IMR-90 (cell line): ENCODE measurements at regions not wholly inside any gene's neighbourhood (a gene's known extent, or its start where the extent isn't known, plus 50 kb on each side); places are given as distances from the start of the nearest gene placed in this dataset.

Experiments
- ATAC-seq: fragments of 200-7000 bp; cut with Tn5 transposase; 2 replicates; pipeline ENCODE4 v1.9.1; 2020; ENCODE audit warnings: low read depth, mild to moderate bottlenecking, moderate library complexity
- BruUV-seq: library from RNA; stranded (reverse); fragments of 400-500 nt; replicated peaks from 2 replicates; lab custom pipeline; 2021; lab: Mats Ljungman, UMichigan
- CTCF ChIA-PET: fragments of 300-600 bp; formaldehyde crosslinking; extraction: SDS; loops from one replicate; lab custom pipeline; 2021; ENCODE audit warnings: antibody characterized with exemption; lab: Yijun Ruan, JAX
- POLR2A ChIA-PET: fragments of 300-600 bp; sonication (Branson Sonifier 250); formaldehyde crosslinking; loops from one replicate; lab custom pipeline; 2022; ENCODE audit warnings: antibody characterized with exemption; ENCODE audit not compliant: unreplicated experiment; lab: Charles Lee
- DNase-seq: peaks from one replicate; pipeline ENCODE4 v3.0.0; 2013
- H2AFZ ChIP-seq: replicated peaks from 2 replicates; pipeline ENCODE3; 2013; ENCODE audit warnings: low read length, mild to moderate bottlenecking; ENCODE audit not compliant: poor library complexity
- H2AK5ac ChIP-seq: 2 replicates; pipeline ENCODE4 v1.6.1; 2013; ENCODE audit warnings: low read depth, low read length, inconsistent platforms
- H2AK9ac ChIP-seq: replicated peaks from 2 replicates; pipeline ENCODE3; 2013; ENCODE audit warnings: mild to moderate bottlenecking, low read depth, low read length, moderate library complexity; ENCODE audit not compliant: poor library complexity
- H2BK120ac ChIP-seq: 2 replicates; pipeline ENCODE4 v1.6.1; 2013; ENCODE audit warnings: low read depth, low read length, inconsistent platforms
- H2BK15ac ChIP-seq: 3 replicates; pipeline ENCODE4 v1.6.1; 2013; ENCODE audit warnings: low read depth, low read length, inconsistent platforms
- H2BK20ac ChIP-seq: 2 replicates; pipeline ENCODE4 v1.6.1; 2013; ENCODE audit warnings: low read depth, mild to moderate bottlenecking, inconsistent platforms, low read length, moderate library complexity
- H2BK5ac ChIP-seq: 2 replicates; pipeline ENCODE4 v1.6.1; 2013; ENCODE audit warnings: mild to moderate bottlenecking, low read depth, low read length, inconsistent platforms; ENCODE audit not compliant: poor library complexity, severe bottlenecking
- H3K14ac ChIP-seq: replicated peaks from 2 replicates; pipeline ENCODE4 v1.6.1; 2013; ENCODE audit warnings: low read depth, low read length, inconsistent platforms
- H3K18ac ChIP-seq: 2 replicates; pipeline ENCODE4 v1.6.1; 2013; ENCODE audit warnings: low read depth, low read length, control low read depth
- H3K23ac ChIP-seq: 2 replicates; pipeline ENCODE4 v1.6.1; 2013; ENCODE audit warnings: low read depth, low read length, inconsistent platforms
- H3K27ac ChIP-seq: 2 replicates; pipeline ENCODE4 v1.5.1; 2013; ENCODE audit warnings: mild to moderate bottlenecking, control low read depth, low read length; ENCODE audit not compliant: insufficient read depth
- H3K27me3 ChIP-seq: 2 replicates; pipeline ENCODE4 v1.6.1; 2013; ENCODE audit warnings: low read length; ENCODE audit not compliant: control insufficient read depth, insufficient read depth
- H3K36me3 ChIP-seq: 2 replicates; pipeline ENCODE4 v1.6.1; 2013; ENCODE audit warnings: low read length, mixed read lengths; ENCODE audit not compliant: control insufficient read depth, insufficient read depth
- H3K4ac ChIP-seq: 2 replicates; pipeline ENCODE4 v1.6.1; 2013; ENCODE audit warnings: low read depth, low read length, inconsistent platforms
- H3K4me1 ChIP-seq: 2 replicates; pipeline ENCODE4 v1.6.1; 2013; ENCODE audit warnings: low read length, mixed read lengths; ENCODE audit not compliant: control insufficient read depth, insufficient read depth
- H3K4me2 ChIP-seq: 2 replicates; pipeline ENCODE4 v1.6.1; 2013; ENCODE audit warnings: low read depth, mild to moderate bottlenecking, control low read depth, low read length, moderate library complexity
- H3K4me3 ChIP-seq: 2 replicates; pipeline ENCODE4 v1.5.1; 2013; ENCODE audit warnings: low read depth, mild to moderate bottlenecking, control low read depth, low read length, moderate library complexity; ENCODE audit not compliant: insufficient read depth
- H3K56ac ChIP-seq: 2 replicates; pipeline ENCODE4 v1.6.1; 2013; ENCODE audit warnings: low read length, inconsistent platforms; ENCODE audit not compliant: insufficient read depth; ENCODE audit errors: extremely low read depth
- H3K79me1 ChIP-seq, 2 experiments: 2 replicates each; pipeline ENCODE4 v1.6.1; 2013; ENCODE audit warnings: low read length in 2 of 2, inconsistent platforms in 1 of 2, low read depth in 1 of 2
- H3K9ac ChIP-seq: 2 replicates; pipeline ENCODE4 v1.6.1; 2013; ENCODE audit warnings: low read depth, low read length, control low read depth
- H3K9me1 ChIP-seq: 2 replicates; pipeline ENCODE4 v1.6.1; 2013; ENCODE audit warnings: low read length, inconsistent platforms; ENCODE audit not compliant: insufficient read depth
- H3K9me3 ChIP-seq: 2 replicates; pipeline ENCODE4 v1.6.1; 2013; ENCODE audit warnings: low read length; ENCODE audit not compliant: control insufficient read depth, insufficient read depth
- H4K20me1 ChIP-seq: 2 replicates; pipeline ENCODE4 v1.6.1; 2013; ENCODE audit warnings: low read length, inconsistent platforms; ENCODE audit not compliant: insufficient read depth
- H4K5ac ChIP-seq: 2 replicates; pipeline ENCODE4 v1.6.1; 2013; ENCODE audit warnings: mild to moderate bottlenecking, low read depth, low read length, control low read depth
- H4K8ac ChIP-seq, 2 experiments: 2 replicates each; pipeline ENCODE4 v1.6.1; 2013; ENCODE audit warnings: low read depth in 2 of 2, low read length in 2 of 2, control low read depth in 1 of 2, inconsistent platforms in 1 of 2
- H4K91ac ChIP-seq: 2 replicates; pipeline ENCODE4 v1.6.1; 2013; ENCODE audit warnings: low read depth, low read length, inconsistent platforms; ENCODE audit not compliant: insufficient read depth
- BHLHE40 ChIP-seq: fragments of 150-350 bp; IDR thresholded peaks from 2 replicates; pipeline ENCODE4 v1.6.1; 2016; ENCODE audit warnings: mild to moderate bottlenecking, low read depth, low read length
- CEBPB ChIP-seq: IDR thresholded peaks from 2 replicates; pipeline ENCODE4 v1.6.1; 2012; ENCODE audit warnings: low read depth, low read length, improper control_type of control experiment
- CHD1 ChIP-seq: IDR thresholded peaks from 2 replicates; pipeline ENCODE4 v1.6.1; 2012; ENCODE audit warnings: low read depth, low read length, improper control_type of control experiment
- FOS ChIP-seq: fragments of 150-350 bp; IDR thresholded peaks from 2 replicates; pipeline ENCODE4 v1.6.1; 2016; ENCODE audit warnings: low read depth, low read length
- MAFK ChIP-seq: IDR thresholded peaks from 2 replicates; pipeline ENCODE4 v1.6.1; 2012; ENCODE audit warnings: low read depth, low read length, improper control_type of control experiment
- MAZ ChIP-seq: IDR thresholded peaks from 2 replicates; pipeline ENCODE4 v1.6.1; 2012; ENCODE audit warnings: low read depth, mild to moderate bottlenecking, low read length, improper control_type of control experiment, moderate library complexity, borderline replicate concordance
- MXI1 ChIP-seq: IDR thresholded peaks from 2 replicates; pipeline ENCODE4 v1.6.1; 2012; ENCODE audit warnings: low read depth, mild to moderate bottlenecking, low read length, moderate library complexity, borderline replicate concordance
- NFE2L2 ChIP-seq: fragments of 150-350 bp; IDR thresholded peaks from 2 replicates; pipeline ENCODE4 v1.6.1; 2016; ENCODE audit warnings: low read depth, mild to moderate bottlenecking, low read length
- POLR2A ChIP-seq: IDR thresholded peaks from 2 replicates; pipeline ENCODE4 v1.6.1; 2012; ENCODE audit warnings: mild to moderate bottlenecking, low read depth, low read length
- RAD21 ChIP-seq: IDR thresholded peaks from 2 replicates; pipeline ENCODE4 v1.6.1; 2012; ENCODE audit warnings: low read length, improper control_type of control experiment
- RCOR1 ChIP-seq: IDR thresholded peaks from 2 replicates; pipeline ENCODE4 v1.6.1; 2012; ENCODE audit warnings: mild to moderate bottlenecking, low read length, improper control_type of control experiment; ENCODE audit not compliant: insufficient replicate concordance
- RFX5 ChIP-seq: IDR thresholded peaks from 2 replicates; pipeline ENCODE4 v1.8.0; 2012; ENCODE audit warnings: low read depth, mild to moderate bottlenecking, low read length, moderate library complexity
- SMC3 ChIP-seq: fragments of 150-350 bp; IDR thresholded peaks from 2 replicates; pipeline ENCODE4 v1.6.1; 2016; ENCODE audit warnings: low read depth, mild to moderate bottlenecking, antibody characterized with exemption, low read length, moderate library complexity
- dilution Hi-C: fragments of 300-500 bp; cut with HindIII; formaldehyde crosslinking; loops from one replicate; pipeline ENCODE4 v1.14.3; 2018; ENCODE audit warnings: low sequenced_read_pairs; ENCODE audit not compliant: unreplicated experiment
- in situ Hi-C: fragments of 300-500 bp; cut with MboI; formaldehyde crosslinking; loops from 3 replicates; pipeline ENCODE4 v1.14.3; 2019; ENCODE audit warnings: low sequenced_read_pairs, inconsistent platforms, mixed read lengths
- intact Hi-C: fragments of 100-400 bp; cut with micrococcal nuclease; formaldehyde crosslinking; loops from 2 replicates; pipeline ENCODE4 v1.10.0; 2022
- TF ChIP-seq, protein P1 (sequence below): conservative IDR thresholded peaks from 2 replicates; pipeline ENCODE4 v1.5.1; 2012; ENCODE audit warnings: mild to moderate bottlenecking, low read depth, low read length, improper control_type of control experiment
- TF ChIP-seq, protein P2 (sequence below): fragments of 150-350 bp; IDR thresholded peaks from 2 replicates; pipeline ENCODE4 v1.6.1; 2017; ENCODE audit warnings: mild to moderate bottlenecking, antibody characterized with exemption, low read length, low read depth
- TF ChIP-seq, protein P3 (sequence below): fragments of 150-350 bp; IDR thresholded peaks from 2 replicates; pipeline ENCODE4 v1.6.1; 2016; ENCODE audit warnings: low read depth, mild to moderate bottlenecking, low read length, moderate library complexity, borderline replicate concordance

DNA sequence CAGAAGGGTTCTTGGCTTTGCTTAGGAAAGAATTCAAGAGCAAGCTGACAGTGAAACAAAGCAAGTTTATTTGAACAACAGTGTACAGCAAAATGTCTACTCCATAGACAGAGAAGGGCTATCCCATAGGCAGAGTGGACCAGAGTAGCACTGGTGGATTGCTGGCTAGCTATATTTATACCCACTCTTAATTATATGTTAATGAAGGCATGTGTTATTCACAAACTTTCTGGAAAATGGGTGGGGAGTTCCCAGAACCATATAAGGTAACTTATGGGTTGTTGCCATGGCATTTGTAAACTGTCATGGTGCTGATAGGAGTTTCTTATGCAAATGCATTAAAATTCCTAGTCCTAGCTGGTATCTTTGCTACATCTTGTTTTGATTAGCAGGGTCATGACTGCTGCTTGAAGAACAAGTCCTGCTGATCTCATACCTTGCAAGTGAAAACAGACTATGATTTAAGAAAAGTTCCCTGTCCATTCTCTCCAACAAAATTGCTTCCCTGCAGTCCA is 330.5 kb downstream of the BUD13 start:
- no peaks in the 10 kb centered on the region for H3K9me1 ChIP-seq
- H3K27ac ChIP-seq, result no peak overlapping the region
- DNase-seq, result no peak
- H3K4me2 ChIP-seq, result no peak overlapping the region
- BruUV-seq, result no TSS peak
- H3K79me1 ChIP-seq, result no peaks in the 10 kb centered on the region
- no peaks in the 10 kb centered on the region for H3K36me3 ChIP-seq
- H3K4me3 ChIP-seq, result no peak overlapping the region
- H3K18ac ChIP-seq, result no peak overlapping the region
- no peak overlapping the region for H2AK9ac ChIP-seq
- H2AK5ac ChIP-seq, result no peak overlapping the region
- no peaks in the 10 kb centered on the region for H3K4me1 ChIP-seq
- H2BK15ac ChIP-seq, result no peak overlapping the region
- H4K20me1 ChIP-seq, result no peaks in the 10 kb centered on the region
- no peaks in the 10 kb centered on the region for H3K9me3 ChIP-seq
- H3K56ac ChIP-seq, result no peak overlapping the region
- ChIA-PET POLR2A (no interaction called here), CTCF (no interaction called here)
- H3K14ac ChIP-seq, result no peak overlapping the region
- in situ Hi-C loops, result no loop called here
- H3K23ac ChIP-seq, result no peak overlapping the region
- H2BK120ac ChIP-seq, result no peak overlapping the region
- intact Hi-C loops, result no loop called here
- no peak overlapping the region for H3K4ac ChIP-seq
- ATAC-seq, result no peak
- no peaks in the 10 kb centered on the region for H3K27me3 ChIP-seq
- dilution Hi-C loops, result no loop called here
- TF ChIP-seq BHLHE40 (no peak), CHD1 (no peak), CEBPB (no peak), MAFK (no peak), POLR2A (no peak), NFE2L2 (no peak), RAD21 (no peak), FOS (no peak), RFX5 (no peak), MXI1 (no peak), SMC3 (no peak), MAZ (no peak), RCOR1 (no peak)
- TF ChIP-seq, protein P1, sequence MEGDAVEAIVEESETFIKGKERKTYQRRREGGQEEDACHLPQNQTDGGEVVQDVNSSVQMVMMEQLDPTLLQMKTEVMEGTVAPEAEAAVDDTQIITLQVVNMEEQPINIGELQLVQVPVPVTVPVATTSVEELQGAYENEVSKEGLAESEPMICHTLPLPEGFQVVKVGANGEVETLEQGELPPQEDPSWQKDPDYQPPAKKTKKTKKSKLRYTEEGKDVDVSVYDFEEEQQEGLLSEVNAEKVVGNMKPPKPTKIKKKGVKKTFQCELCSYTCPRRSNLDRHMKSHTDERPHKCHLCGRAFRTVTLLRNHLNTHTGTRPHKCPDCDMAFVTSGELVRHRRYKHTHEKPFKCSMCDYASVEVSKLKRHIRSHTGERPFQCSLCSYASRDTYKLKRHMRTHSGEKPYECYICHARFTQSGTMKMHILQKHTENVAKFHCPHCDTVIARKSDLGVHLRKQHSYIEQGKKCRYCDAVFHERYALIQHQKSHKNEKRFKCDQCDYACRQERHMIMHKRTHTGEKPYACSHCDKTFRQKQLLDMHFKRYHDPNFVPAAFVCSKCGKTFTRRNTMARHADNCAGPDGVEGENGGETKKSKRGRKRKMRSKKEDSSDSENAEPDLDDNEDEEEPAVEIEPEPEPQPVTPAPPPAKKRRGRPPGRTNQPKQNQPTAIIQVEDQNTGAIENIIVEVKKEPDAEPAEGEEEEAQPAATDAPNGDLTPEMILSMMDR, result no peak
- TF ChIP-seq, protein P2, sequence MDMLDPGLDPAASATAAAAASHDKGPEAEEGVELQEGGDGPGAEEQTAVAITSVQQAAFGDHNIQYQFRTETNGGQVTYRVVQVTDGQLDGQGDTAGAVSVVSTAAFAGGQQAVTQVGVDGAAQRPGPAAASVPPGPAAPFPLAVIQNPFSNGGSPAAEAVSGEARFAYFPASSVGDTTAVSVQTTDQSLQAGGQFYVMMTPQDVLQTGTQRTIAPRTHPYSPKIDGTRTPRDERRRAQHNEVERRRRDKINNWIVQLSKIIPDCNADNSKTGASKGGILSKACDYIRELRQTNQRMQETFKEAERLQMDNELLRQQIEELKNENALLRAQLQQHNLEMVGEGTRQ, result no peak
- TF ChIP-seq, protein P3, sequence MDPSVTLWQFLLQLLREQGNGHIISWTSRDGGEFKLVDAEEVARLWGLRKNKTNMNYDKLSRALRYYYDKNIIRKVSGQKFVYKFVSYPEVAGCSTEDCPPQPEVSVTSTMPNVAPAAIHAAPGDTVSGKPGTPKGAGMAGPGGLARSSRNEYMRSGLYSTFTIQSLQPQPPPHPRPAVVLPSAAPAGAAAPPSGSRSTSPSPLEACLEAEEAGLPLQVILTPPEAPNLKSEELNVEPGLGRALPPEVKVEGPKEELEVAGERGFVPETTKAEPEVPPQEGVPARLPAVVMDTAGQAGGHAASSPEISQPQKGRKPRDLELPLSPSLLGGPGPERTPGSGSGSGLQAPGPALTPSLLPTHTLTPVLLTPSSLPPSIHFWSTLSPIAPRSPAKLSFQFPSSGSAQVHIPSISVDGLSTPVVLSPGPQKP, result no peak
- H4K8ac ChIP-seq, result no peak overlapping the region
- no peak overlapping the region for H4K91ac ChIP-seq
- no peak overlapping the region for H3K9ac ChIP-seq
- no peak overlapping the region for H4K5ac ChIP-seq
- no peak overlapping the region for H2BK5ac ChIP-seq
- no peak overlapping the region for H2BK20ac ChIP-seq
- no peak overlapping the region for H2AFZ ChIP-seq
